Heart right ventricle (tissue), 16 donors: ENCODE measurements at regions not wholly inside any gene's neighbourhood (a gene's known extent, or its start where the extent isn't known, plus 50 kb on each side); places are given as distances from the start of the nearest gene placed in this dataset.
"Not testable (repeated sequence)": the region's sequence is repeated elsewhere in the genome, so short reads cannot be mapped to it uniquely, and the experiment has no call there.

ENCODE experiments used
- ATAC-seq, 8 donors: fragments of 200-7000 bp; cut with Tn5 transposase; one replicate each; pipeline ENCODE4 v1.9.1; 2020; ENCODE audit warnings: mild to moderate bottlenecking in 8 of 8, moderate library complexity in 8 of 8, moderate number of reproducible peaks in 1 of 8
- DNase-seq, 2 donors: peaks; one replicate each; pipeline ENCODE4 v3.0.0-alpha.2; 2020
- H3K27ac ChIP-seq, 10 donors: fragments of 200-600 bp; sonication (generic) in 2 of 10; one replicate each; pipeline versions ENCODE4 v1.5.0 to v1.8.0; 2020 to 2022; ENCODE audit warnings: mild to moderate bottlenecking in 3 of 10
- H3K27me3 ChIP-seq, 7 donors: fragments of 200-600 bp; one replicate each; pipeline ENCODE4 v1.8.0; 2021 to 2022; ENCODE audit warnings: mild to moderate bottlenecking in 2 of 7
- H3K36me3 ChIP-seq, 9 donors: fragments of 200-600 bp; sonication (generic) in 1 of 9; one replicate each; pipeline versions ENCODE4 v1.5.0 to v1.8.0; 2020 to 2022; ENCODE audit warnings: mild to moderate bottlenecking in 2 of 9
- H3K4me1 ChIP-seq, 9 donors: fragments of 200-600 bp; sonication (generic) in 1 of 9; one replicate each; pipeline versions ENCODE4 v1.5.0 to v1.8.0; 2020 to 2022; ENCODE audit warnings: mild to moderate bottlenecking in 4 of 9
- H3K4me3 ChIP-seq, 10 donors: fragments of 200-600 bp; sonication (generic) in 2 of 10; one replicate each; pipeline versions ENCODE4 v1.5.0 to v1.8.0; 2020 to 2022; ENCODE audit warnings: mild to moderate bottlenecking in 7 of 10, moderate library complexity in 2 of 10
- H3K9me3 ChIP-seq, 11 donors: fragments of 200-600 bp in 10 of 11; sonication (generic) in 2 of 11; one replicate each; pipeline versions ENCODE4 v1.5.0 to v1.8.0; 2013 to 2022; ENCODE audit warnings: mild to moderate bottlenecking in 2 of 11, control low read depth in 1 of 11, moderate library complexity in 1 of 11
- CTCF ChIP-seq, 9 donors: fragments of 200-600 bp; sonication (generic) in 2 of 9; IDR thresholded peaks; one replicate each; pipeline versions ENCODE4 v1.5.0 to v1.8.0; 2021 to 2022; ENCODE audit warnings: antibody characterized with exemption in 9 of 9, mild to moderate bottlenecking in 5 of 9, moderate library complexity in 1 of 9
- whole genome bisulfite sequencing, 2 donors: extraction: QIAGEN DNeasy Blood & Tissue Kit; methylation state at CpG; one replicate each; pipeline ENCODE4 v1.1.7; 2013; ENCODE audit warnings: inconsistent platforms in 1 of 2; 5-methylcytosine and 5-hydroxymethylcytosine counted together
- intact Hi-C, 10 donors: fragments of 100-400 bp; cut with DNase I; formaldehyde crosslinking; loops; one replicate each; pipeline versions ENCODE4 v1.11.1 to v1.14.2; 2022
- donor health status: Arrhythmogenic right ventricular cardiomyopathy.
- donor health status: ischemic (EF 13 %, LVEDD 7.1; RV severe dilation, severe dysfunction).
- donor health status: healthy with polysubstance abuse.
- donor health status: DM: no; HTN: yes; CAD: no.
- donor health status: DM: no; HTN: no; CAD: no.
- donor health status: ischemic (EF 25% LVEDD 6.9; RV normal size, moderate dysfunction).
- donor health status: ischemic (EF 25% LVEDD 5.7; RV mildly dilated, moderate dysfunction).
- donor health status: healthy.
- donor health status: DM: yes; HTN: yes; CAD: no.
- donor health status: Ischemic cardiomyopathy.
- donor health status: ischemic (EF 35%, LVEDD 5.7; RV mildly dilated, moderate dysfunction).
- donor health status: nonischemic (EF 11% LVEDD 7.7; RV severe dilation, severe dysfunction).
- donor health status: DM: yes; HTN: yes; CAD: no.
- donor health status: PGD.
- donor health status: ischemic (EF 29% LVEDD 5.4; RV normal size, mild dysfunction).
- donor health status: nonischemic (EF 23%, LVEDD 6.1; RV moderate dilation, normal function).

GRCh38 chr3:194061421-194062030 lies 74.4 kb upstream of the HES1 start:
- TF ChIP-seq CTCF (IDR thresholded peaks at IDR 0.05) = no peak
- peaks cover 0 to 5% (median 0%) of the 10 kb centered on the region in 11 donors for H3K9me3 ChIP-seq
- H3K27me3 ChIP-seq = peaks cover 0 to 20% (median 3%) of the 10 kb centered on the region in 7 donors
- peaks cover 2 to 18% (median 12%) of the 10 kb centered on the region in 9 donors for H3K4me1 ChIP-seq
- no peak for ATAC-seq
- H3K4me3 ChIP-seq = no peak overlapping the region
- no peak overlapping the region for H3K27ac ChIP-seq
- no peaks in the 10 kb centered on the region for H3K36me3 ChIP-seq
- 97 to 98% methylated on average over 3 of the region's 3 CpGs for WGBS, 2 donors
- DNase-seq = no peak
- intact Hi-C loops = loop anchor here in 1 of 10 donors (10.0 kb wide), 1 partner anchor 267 kb away; no protein-coding TSS in a partner anchor

- Histone ChIP-seq H3K9me3 (peaks cover 0 to 17% (median 0%) of the 10 kb centered on the region in 11 donors), H3K27me3 (peaks cover 0 to 7% (median 0%) of the 10 kb centered on the region in 7 donors), H3K4me1 (peaks cover 2 to 15% (median 11%) of the 10 kb centered on the region in 9 donors), H3K4me3 (no peak overlapping the region), H3K27ac (no peak overlapping the region), H3K36me3 (no peaks in the 10 kb centered on the region)
- ATAC-seq (no peak), DNase-seq (no peak)
- intact Hi-C loops = loop anchor here in 1 of 10 donors (10.0 kb wide), 1 partner anchor 268 kb away; no protein-coding TSS in a partner anchor
- no peak for TF ChIP-seq CTCF (IDR thresholded peaks at IDR 0.05)
- 77 to 86% methylated on average over 3 of the region's 3 CpGs for WGBS, 2 donors
Observed at GRCh38 chr3:194062830-194063229, 73.1 kb upstream of the HES1 start.

- H3K9me3 ChIP-seq = peaks cover 0 to 27% (median 0%) of the 10 kb centered on the region in 11 donors
- peak in 3 of 8 donors; percentile 25 to 47 (median 28) for ATAC-seq
- peaks cover 0 to 12% (median 0%) of the 10 kb centered on the region in 9 donors for H3K4me1 ChIP-seq
- intact Hi-C loops = loop anchor here in 1 of 10 donors (10.0 kb wide), 1 partner anchor 270 kb away; no protein-coding TSS in a partner anchor
- no peak overlapping the region for H3K4me3 ChIP-seq
- H3K27me3 ChIP-seq = no peaks in the 10 kb centered on the region
- no peak overlapping the region for H3K27ac ChIP-seq
- DNase-seq = no peak
- H3K36me3 ChIP-seq = no peaks in the 10 kb centered on the region
- TF ChIP-seq CTCF (IDR thresholded peaks at IDR 0.05) = no peak
- WGBS, 2 donors = 87 to 91% methylated on average over 8 of the region's 8 CpGs
Observed at GRCh38 chr3:194064380-194065332, 71.3 kb upstream of the HES1 start.

GRCh38 chr3:194067327-194067726 lies 68.6 kb upstream of the HES1 start:
- Histone ChIP-seq H3K4me1 (peaks cover 0 to 32% (median 18%) of the 10 kb centered on the region in 9 donors), H3K9me3 (peaks cover 0 to 27% (median 0%) of the 10 kb centered on the region in 11 donors), H3K27me3 (peaks cover 0 to 19% (median 2%) of the 10 kb centered on the region in 7 donors)
- H3K36me3 ChIP-seq, H3K27ac ChIP-seq, ATAC-seq, H3K4me3 ChIP-seq, DNase-seq: not testable (repeated sequence)
- intact Hi-C loops = loop anchor here in 1 of 10 donors (10.0 kb wide), 1 partner anchor 273 kb away; no protein-coding TSS in a partner anchor
